DOHH2 (cell line): ENCODE measurements at regions not wholly inside any gene's neighbourhood (a gene's known extent, or its start where the extent isn't known, plus 50 kb on each side); places are given as distances from the start of the nearest gene placed in this dataset.

Experiments used
- H3F3A ChIP-seq: fragments of 200-600 bp; sonication (generic), shearing (Covaris generic); 2 replicates; pipeline ENCODE4 v1.6.0; 2016; ENCODE audit warnings: antibody characterized with exemption, mild to moderate bottlenecking; ENCODE audit not compliant: control insufficient read depth, insufficient read depth
- H3K27ac ChIP-seq: fragments of 200-600 bp; sonication (generic); 2 replicates; pipeline ENCODE4 v1.5.1; 2014; ENCODE audit warnings: low read depth, mild to moderate bottlenecking, low read length, moderate library complexity
- H3K27me3 ChIP-seq: fragments of 200-600 bp; sonication (generic); 2 replicates; pipeline ENCODE4 v1.6.1; 2014; ENCODE audit warnings: mild to moderate bottlenecking, low read length, mixed read lengths; ENCODE audit not compliant: control insufficient read depth
- H3K36me3 ChIP-seq: fragments of 200-600 bp; sonication (generic); 2 replicates; pipeline ENCODE4 v1.6.1; 2014; ENCODE audit warnings: mild to moderate bottlenecking, low read length, moderate library complexity, mixed read lengths; ENCODE audit not compliant: control insufficient read depth
- H3K4me1 ChIP-seq: fragments of 200-600 bp; sonication (generic); 2 replicates; pipeline ENCODE4 v1.6.1; 2014; ENCODE audit warnings: mild to moderate bottlenecking, low read length, mixed read lengths; ENCODE audit not compliant: control insufficient read depth
- H3K4me2 ChIP-seq: fragments of 200-600 bp; sonication (generic); 2 replicates; pipeline ENCODE4 v1.6.0; 2014; ENCODE audit warnings: mild to moderate bottlenecking, low read length, moderate library complexity
- H3K4me3 ChIP-seq: fragments of 200-600 bp; sonication (generic); 2 replicates; pipeline ENCODE4 v1.5.1; 2014; ENCODE audit warnings: mild to moderate bottlenecking, low read length, mixed read lengths
- H3K79me2 ChIP-seq: fragments of 200-600 bp; sonication (generic); 2 replicates; pipeline ENCODE4 v1.6.1; 2014; ENCODE audit warnings: mild to moderate bottlenecking, low read length, mixed read lengths; ENCODE audit not compliant: control insufficient read depth
- H3K9me2 ChIP-seq: fragments of 200-600 bp; sonication (generic); replicated peaks from 2 replicates; pipeline ENCODE4 v1.6.1; 2014; ENCODE audit warnings: mild to moderate bottlenecking, low read length, mixed read lengths; ENCODE audit not compliant: control insufficient read depth
- H3K9me3 ChIP-seq: fragments of 200-600 bp; sonication (generic); 2 replicates; pipeline ENCODE4 v1.6.1; 2014; ENCODE audit warnings: antibody characterized with exemption, low read length, mixed read lengths; ENCODE audit not compliant: control insufficient read depth, insufficient read depth
- H4K20me1 ChIP-seq: fragments of 200-600 bp; sonication (generic); 2 replicates; pipeline ENCODE4 v1.6.0; 2014; ENCODE audit warnings: low read depth, mild to moderate bottlenecking, antibody characterized with exemption, low read length, moderate library complexity; ENCODE audit not compliant: control insufficient read depth, insufficient read depth
- EZH2phosphoT487 ChIP-seq: fragments of 200-600 bp; sonication (generic); IDR thresholded peaks from 2 replicates; pipeline ENCODE4 v1.6.1; 2017; ENCODE audit warnings: borderline replicate concordance, mild to moderate bottlenecking, antibody characterized with exemption, low read length, moderate library complexity, mixed read lengths
- TF ChIP-seq, protein P1 (sequence below): fragments of 200-600 bp; sonication (generic); IDR thresholded peaks from one replicate; pipeline ENCODE4 v1.5.1; 2014; ENCODE audit warnings: antibody characterized with exemption, mild to moderate bottlenecking, low read depth, low read length; ENCODE audit not compliant: poor library complexity, severe bottlenecking

DNA sequence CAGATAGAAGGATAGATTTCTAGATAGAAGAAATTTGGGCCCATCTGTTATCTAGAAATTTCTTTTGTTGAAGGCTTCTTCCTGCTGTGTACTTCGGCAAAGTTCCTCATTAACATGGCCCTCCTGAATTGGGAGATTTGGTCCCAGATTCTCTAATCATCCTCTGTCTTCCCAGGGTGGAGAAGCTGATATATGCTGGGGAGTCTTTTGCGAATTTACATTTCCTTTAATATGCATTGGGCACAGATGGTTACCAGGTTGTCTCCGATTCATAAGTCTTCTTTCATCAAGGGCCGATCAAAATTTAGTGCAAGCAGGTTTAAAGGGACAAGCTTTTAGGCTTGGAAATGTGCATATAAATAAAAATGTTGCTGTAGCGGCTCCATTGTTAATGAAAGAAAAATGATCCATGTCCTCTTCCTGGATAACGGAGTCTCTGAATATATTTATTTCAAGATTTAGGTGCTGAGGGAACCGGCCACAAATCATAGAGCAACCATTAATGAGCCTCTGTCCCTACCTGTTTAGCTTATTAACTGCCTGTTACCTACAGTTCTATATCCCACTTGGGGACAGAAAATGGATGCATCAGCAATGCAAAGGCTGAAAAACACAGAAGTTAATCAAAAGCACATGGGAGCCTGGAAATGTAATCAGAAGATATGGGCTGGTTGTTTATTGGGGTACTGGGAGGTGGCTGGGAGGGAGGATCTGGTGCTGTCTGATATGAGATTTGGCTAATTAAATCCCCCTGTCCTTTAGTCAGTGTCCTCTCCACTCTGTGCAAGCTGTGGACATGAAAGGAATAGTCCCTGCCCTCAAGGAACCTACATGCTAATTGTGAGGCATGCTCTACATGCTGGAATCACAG lies 234.7 kb downstream of the MAN2A1 start:
- H3K4me1 ChIP-seq = no peaks in the 10 kb centered on the region
- H3K9me2 ChIP-seq = no peaks in the 10 kb centered on the region
- H4K20me1 ChIP-seq = no peaks in the 10 kb centered on the region
- no peaks in the 10 kb centered on the region for H3F3A ChIP-seq
- H3K36me3 ChIP-seq = no peaks in the 10 kb centered on the region
- no peaks in the 10 kb centered on the region for H3K9me3 ChIP-seq
- no peaks in the 10 kb centered on the region for H3K27me3 ChIP-seq
- no peak overlapping the region for H3K4me2 ChIP-seq
- no peaks in the 10 kb centered on the region for H3K79me2 ChIP-seq
- TF ChIP-seq EZH2phosphoT487 = no peak
- TF ChIP-seq, protein P1, sequence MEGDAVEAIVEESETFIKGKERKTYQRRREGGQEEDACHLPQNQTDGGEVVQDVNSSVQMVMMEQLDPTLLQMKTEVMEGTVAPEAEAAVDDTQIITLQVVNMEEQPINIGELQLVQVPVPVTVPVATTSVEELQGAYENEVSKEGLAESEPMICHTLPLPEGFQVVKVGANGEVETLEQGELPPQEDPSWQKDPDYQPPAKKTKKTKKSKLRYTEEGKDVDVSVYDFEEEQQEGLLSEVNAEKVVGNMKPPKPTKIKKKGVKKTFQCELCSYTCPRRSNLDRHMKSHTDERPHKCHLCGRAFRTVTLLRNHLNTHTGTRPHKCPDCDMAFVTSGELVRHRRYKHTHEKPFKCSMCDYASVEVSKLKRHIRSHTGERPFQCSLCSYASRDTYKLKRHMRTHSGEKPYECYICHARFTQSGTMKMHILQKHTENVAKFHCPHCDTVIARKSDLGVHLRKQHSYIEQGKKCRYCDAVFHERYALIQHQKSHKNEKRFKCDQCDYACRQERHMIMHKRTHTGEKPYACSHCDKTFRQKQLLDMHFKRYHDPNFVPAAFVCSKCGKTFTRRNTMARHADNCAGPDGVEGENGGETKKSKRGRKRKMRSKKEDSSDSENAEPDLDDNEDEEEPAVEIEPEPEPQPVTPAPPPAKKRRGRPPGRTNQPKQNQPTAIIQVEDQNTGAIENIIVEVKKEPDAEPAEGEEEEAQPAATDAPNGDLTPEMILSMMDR = no peak
- H3K4me3 ChIP-seq = no peak overlapping the region
- H3K27ac ChIP-seq = no peak overlapping the region

DNA sequence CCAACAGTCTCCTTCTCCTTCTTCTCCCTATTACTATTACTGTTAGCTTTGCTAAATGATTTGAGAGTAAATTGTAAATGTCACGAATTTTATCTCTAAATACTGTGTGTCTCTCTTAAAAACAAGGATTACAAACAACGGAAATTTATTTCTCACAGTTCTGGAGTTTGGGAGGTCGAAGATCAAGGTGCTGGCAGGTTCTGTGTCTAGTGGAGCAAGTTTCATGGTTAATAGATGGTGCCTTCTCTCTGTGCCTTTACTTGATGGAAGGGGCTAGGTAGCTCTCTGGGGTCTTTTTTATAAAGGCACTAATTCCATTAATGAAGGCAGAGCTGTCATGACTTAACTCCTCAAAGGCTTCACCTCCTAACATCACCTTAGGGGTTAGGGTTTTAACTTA lies 237.9 kb downstream of the MAN2A1 start:
- no peak overlapping the region for H3K27ac ChIP-seq
- no peaks in the 10 kb centered on the region for H3K4me1 ChIP-seq
- TF ChIP-seq, protein P1 = no peak
- TF ChIP-seq EZH2phosphoT487 = no peak
- H3K27me3 ChIP-seq = no peaks in the 10 kb centered on the region
- H3F3A ChIP-seq = no peaks in the 10 kb centered on the region
- H3K4me2 ChIP-seq = no peak overlapping the region
- H4K20me1 ChIP-seq = no peaks in the 10 kb centered on the region
- H3K4me3 ChIP-seq = no peak overlapping the region
- H3K9me2 ChIP-seq = no peaks in the 10 kb centered on the region
- no peaks in the 10 kb centered on the region for H3K36me3 ChIP-seq
- no peaks in the 10 kb centered on the region for H3K9me3 ChIP-seq
- H3K79me2 ChIP-seq = no peaks in the 10 kb centered on the region

DNA sequence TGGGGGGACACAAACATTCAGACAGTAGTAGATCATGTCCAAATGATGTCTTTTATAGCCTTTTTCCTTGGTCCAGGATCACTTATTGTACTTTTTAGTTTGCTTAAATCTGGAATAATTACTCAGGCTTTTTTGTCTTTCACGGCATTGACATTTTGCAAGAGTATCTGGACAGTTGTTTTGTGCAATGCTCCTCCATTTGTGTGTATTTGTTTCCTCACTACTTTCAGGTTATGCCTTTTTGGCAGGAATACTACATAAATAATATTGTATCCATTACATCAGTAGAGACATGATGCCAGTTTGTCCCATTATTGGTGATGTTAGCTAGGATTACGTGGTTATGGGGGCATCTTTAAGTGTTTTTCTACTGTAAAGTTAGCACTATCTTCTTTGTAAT lies 238.3 kb downstream of the MAN2A1 start:
- H3K4me1 ChIP-seq = no peaks in the 10 kb centered on the region

More for the DNA sequence above, 238.3 kb downstream of the MAN2A1 start:
- Histone ChIP-seq H3F3A (no peaks in the 10 kb centered on the region), H3K9me3 (no peaks in the 10 kb centered on the region), H3K4me2 (no peak overlapping the region), H3K9me2 (no peaks in the 10 kb centered on the region), H4K20me1 (no peaks in the 10 kb centered on the region), H3K27ac (no peak overlapping the region), H3K27me3 (no peaks in the 10 kb centered on the region), H3K79me2 (no peaks in the 10 kb centered on the region), H3K4me3 (no peak overlapping the region), H3K36me3 (no peaks in the 10 kb centered on the region)
- TF ChIP-seq, protein P1 = no peak
- TF ChIP-seq EZH2phosphoT487 = no peak
